GM06990 (cell line): ENCODE measurements at regions not wholly inside any gene's neighbourhood (a gene's known extent, or its start where the extent isn't known, plus 50 kb on each side); places are given as distances from the start of the nearest gene placed in this dataset.

Source experiments
- DNase-seq: peaks from one replicate; pipeline ENCODE4 v3.0.0-alpha.2; 2011; ENCODE audit not compliant: insufficient read length; ENCODE audit errors: extremely low read depth
- H3K27me3 ChIP-seq: replicated peaks from 2 replicates; pipeline ENCODE4 v1.6.0; 2011; ENCODE audit warnings: low read length; ENCODE audit not compliant: control insufficient read depth, insufficient read depth
- H3K36me3 ChIP-seq: 2 replicates; pipeline ENCODE4 v1.5.1; 2011; ENCODE audit warnings: low read length; ENCODE audit not compliant: control insufficient read depth, insufficient read depth
- H3K4me3 ChIP-seq: replicated peaks from 2 replicates; pipeline ENCODE4 v1.5.1; 2011; ENCODE audit warnings: low read depth, mild to moderate bottlenecking, control low read depth, low read length
- TF ChIP-seq, protein P1 (sequence below): IDR thresholded peaks from 2 replicates; pipeline ENCODE4 v1.5.1; 2011; ENCODE audit warnings: low read length, control low read depth, mild to moderate bottlenecking, inconsistent platforms; ENCODE audit not compliant: insufficient read depth, poor library complexity, severe bottlenecking

DNA sequence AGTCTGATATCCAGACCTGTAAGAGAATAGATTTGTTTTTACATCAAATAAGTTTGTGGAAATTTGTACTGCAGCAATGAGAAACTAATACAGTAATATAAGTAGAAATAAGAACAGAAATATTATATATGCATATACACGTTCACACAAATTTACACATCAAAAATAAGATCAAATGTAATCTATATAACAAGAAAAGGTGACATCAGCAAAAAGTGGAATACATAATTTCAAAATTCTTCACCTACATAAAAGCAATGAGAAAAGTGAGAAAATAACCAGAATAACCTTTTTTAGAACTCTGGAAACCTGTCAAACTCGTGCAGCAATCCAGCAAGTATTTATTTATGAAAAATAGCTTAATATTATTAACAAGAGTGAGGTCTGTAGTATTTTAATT lies 1124.6 kb upstream of the ATXN7L3B start:
- no peak for DNase-seq
- Histone ChIP-seq H3K27me3 (no peaks in the 10 kb centered on the region), H3K4me3 (no peak overlapping the region), H3K36me3 (no peaks in the 10 kb centered on the region)
- TF ChIP-seq, protein P1, sequence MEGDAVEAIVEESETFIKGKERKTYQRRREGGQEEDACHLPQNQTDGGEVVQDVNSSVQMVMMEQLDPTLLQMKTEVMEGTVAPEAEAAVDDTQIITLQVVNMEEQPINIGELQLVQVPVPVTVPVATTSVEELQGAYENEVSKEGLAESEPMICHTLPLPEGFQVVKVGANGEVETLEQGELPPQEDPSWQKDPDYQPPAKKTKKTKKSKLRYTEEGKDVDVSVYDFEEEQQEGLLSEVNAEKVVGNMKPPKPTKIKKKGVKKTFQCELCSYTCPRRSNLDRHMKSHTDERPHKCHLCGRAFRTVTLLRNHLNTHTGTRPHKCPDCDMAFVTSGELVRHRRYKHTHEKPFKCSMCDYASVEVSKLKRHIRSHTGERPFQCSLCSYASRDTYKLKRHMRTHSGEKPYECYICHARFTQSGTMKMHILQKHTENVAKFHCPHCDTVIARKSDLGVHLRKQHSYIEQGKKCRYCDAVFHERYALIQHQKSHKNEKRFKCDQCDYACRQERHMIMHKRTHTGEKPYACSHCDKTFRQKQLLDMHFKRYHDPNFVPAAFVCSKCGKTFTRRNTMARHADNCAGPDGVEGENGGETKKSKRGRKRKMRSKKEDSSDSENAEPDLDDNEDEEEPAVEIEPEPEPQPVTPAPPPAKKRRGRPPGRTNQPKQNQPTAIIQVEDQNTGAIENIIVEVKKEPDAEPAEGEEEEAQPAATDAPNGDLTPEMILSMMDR: no peak

DNA sequence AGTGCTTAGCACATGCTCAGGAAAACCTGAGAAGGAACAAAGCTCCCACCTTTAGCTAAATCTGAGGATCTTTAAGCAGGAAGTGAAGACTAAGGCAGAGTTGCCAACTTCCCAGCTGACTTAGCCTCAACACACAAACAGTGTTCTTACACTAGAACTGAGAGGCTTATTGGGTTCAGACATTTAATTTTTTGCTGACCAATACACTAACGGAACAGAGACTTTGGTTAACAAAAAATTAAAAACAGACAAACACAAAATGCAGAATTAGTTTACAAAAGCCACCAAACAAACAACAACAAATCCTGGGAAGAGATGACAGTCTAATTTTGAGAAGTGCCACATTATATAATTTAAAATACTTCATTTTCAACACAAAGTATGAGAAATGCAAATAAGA lies 1123.7 kb upstream of the ATXN7L3B start:
- TF ChIP-seq, protein P1: no peak
- Histone ChIP-seq H3K4me3 (no peak overlapping the region), H3K36me3 (no peaks in the 10 kb centered on the region), H3K27me3 (no peaks in the 10 kb centered on the region)
- no peak for DNase-seq

- H3K4me3 ChIP-seq: no peak overlapping the region
- no peaks in the 10 kb centered on the region for H3K36me3 ChIP-seq
- TF ChIP-seq, protein P1: no peak
- H3K27me3 ChIP-seq: no peaks in the 10 kb centered on the region
- DNase-seq: no peak
Measured at GRCh38 chr12:73414926-73415325, 1122.7 kb upstream of the ATXN7L3B start.

- Histone ChIP-seq H3K36me3 (no peaks in the 10 kb centered on the region), H3K27me3 (no peaks in the 10 kb centered on the region), H3K4me3 (no peak overlapping the region)
- TF ChIP-seq, protein P1: no peak
- no peak for DNase-seq
Measured at GRCh38 chr12:73418541-73418940, 1119.1 kb upstream of the ATXN7L3B start.

DNA sequence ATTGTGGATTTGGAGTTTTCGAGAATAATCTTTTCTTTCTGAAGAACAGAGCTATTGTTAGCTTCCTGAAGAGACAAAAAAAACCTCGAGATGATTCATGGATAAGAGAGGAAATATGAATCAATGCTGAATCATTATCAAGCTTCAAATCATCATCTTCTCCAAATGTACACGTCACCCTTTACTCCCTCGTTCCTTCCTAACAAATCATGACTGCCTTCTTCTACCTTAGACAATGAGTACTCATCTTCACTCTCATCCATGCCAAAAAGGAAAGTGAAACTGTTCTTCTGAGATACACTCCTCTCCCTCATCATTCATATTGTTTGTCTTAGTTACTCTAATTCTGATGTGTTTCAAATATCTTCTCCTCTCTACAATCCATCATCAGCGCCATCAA lies 1115.8 kb upstream of the ATXN7L3B start:
- H3K4me3 ChIP-seq: no peak overlapping the region
- no peak for DNase-seq
- no peaks in the 10 kb centered on the region for H3K27me3 ChIP-seq
- TF ChIP-seq, protein P1: no peak
- no peaks in the 10 kb centered on the region for H3K36me3 ChIP-seq

DNA sequence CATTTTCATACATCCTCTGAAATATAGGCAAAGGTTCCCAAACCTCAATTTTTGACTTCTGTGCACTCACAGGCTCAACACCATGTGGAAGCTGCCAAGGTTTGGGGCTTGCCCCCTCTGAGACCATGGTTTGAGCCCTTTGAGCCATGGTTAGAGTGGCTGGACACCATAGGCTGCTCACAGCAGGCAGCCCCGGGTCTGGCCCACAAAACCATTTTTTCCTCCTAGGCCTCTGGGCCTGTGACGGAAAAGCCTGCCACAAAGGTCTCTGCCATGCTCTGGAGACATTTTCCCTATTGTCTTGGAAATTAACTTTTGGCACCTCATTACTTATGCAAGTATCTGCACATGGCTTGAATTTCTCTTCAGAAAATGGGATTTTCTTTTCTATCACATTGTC lies 1113.2 kb upstream of the ATXN7L3B start:
- H3K4me3 ChIP-seq: no peak overlapping the region

More for the DNA sequence above, 1113.2 kb upstream of the ATXN7L3B start:
- DNase-seq: no peak
- no peaks in the 10 kb centered on the region for H3K36me3 ChIP-seq
- TF ChIP-seq, protein P1: no peak
- H3K27me3 ChIP-seq: no peaks in the 10 kb centered on the region
